NCI-H82 treated with DMSO at 0.1 percent for 48 hours (cell line): ENCODE measurements at regions not wholly inside any gene's neighbourhood (a gene's known extent, or its start where the extent isn't known, plus 50 kb on each side); places are given as distances from the start of the nearest gene placed in this dataset.
A peak's percentile ranks its signal among the peaks of the same experiment; 100 is the strongest.

Experiments used
- DNase-seq: peaks from one replicate; lab custom pipeline; 2025; ENCODE audit not compliant: unreplicated experiment; lab: John Stamatoyannopoulos, UW

DNA sequence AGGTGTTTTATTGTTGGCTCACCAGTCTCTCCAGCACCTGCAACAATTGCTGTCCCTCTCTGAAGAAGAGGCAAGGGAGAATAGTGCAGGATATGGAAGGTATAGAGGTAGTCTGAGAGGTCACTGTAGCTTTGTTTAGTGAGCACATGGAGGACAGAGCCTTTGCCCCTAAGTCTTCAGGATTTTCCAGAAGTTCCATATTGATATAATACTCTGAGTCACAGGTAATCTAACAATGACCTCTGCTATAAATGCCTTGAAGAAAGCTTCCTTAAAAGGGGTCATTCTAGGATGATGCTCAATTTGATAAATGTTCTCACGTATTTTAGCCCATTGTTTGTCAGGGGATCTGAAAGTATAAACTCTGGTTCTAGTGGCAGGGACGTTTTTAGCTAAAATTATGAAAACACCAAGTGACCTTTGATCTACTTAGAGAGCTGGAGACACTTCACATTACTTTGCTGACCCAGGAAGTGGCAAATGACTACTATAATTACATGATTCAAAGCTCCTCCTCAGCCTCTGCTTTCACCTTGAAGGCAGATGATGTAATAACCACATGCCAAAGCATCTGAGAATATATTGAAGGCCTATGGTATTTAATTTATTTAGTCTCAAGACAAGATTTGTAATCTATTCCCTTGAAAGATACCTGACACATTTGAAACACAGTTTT lies 366.9 kb upstream of the NUDT12 start:
- no peak for DNase-seq

DNA sequence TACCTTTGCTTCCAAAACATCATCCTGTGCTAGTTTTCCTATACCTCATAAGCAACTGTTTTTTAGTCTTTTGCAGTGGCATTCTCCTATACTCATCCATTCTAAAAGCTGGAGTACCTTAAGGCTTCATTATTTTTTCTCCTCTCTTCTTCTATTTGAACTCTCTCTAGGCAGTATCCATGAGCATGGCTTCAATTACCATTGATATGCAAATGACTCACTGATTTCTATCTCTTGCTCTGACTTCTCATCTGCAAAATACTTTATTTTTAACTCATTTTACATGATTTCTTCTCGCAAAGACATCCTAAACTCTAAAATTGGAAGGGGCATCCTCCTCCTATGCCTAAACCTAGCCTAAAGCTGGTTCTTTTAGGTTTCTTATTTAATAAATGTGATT lies 365.1 kb upstream of the NUDT12 start:
- no peak for DNase-seq

DNA sequence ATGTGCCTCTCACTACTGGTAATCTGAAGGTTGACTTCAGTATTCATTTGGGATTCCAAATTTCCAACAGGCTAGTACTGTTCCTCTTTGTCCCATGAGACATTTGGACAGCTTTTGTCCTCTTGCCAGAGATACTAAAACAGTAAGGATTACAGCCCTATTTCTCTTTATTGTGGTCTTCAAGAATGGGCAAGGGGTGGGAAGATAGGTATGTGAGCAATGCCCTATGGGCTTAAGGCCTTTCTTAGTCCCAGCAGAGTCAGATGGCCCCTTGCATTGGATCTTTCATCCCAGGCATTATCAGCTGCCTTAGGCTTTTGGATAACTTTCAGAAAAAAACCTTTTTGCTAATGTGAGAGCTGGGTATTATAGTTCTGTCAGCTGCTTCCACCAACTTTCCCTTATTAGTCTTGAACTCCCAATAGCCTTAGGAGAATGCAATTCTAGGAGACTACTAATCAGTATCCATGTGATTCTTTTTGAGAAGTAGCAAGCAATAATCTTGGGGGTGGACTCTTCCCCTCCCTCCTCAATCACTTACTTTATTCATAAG lies 361.1 kb upstream of the NUDT12 start:
- no peak for DNase-seq

DNA sequence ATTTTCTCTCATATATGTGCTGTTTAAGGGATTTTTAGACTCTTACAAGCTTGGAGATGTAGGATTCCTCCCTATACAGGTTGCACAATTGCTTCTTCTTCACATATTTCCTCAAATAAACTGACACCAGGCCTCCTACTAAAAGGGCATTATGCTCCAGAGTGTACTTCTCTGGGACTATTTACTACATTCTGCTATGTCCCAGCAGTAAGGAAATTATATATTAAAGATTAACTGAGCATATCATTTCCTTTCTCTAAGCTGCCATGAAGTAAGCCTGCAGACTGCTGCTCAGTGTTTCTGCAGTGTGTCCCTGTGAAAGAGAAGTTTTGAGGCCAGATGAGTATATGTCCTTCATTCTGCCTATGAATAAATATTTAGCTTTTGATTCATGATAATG lies 356.9 kb upstream of the NUDT12 start:
- DNase-seq: no peak

DNA sequence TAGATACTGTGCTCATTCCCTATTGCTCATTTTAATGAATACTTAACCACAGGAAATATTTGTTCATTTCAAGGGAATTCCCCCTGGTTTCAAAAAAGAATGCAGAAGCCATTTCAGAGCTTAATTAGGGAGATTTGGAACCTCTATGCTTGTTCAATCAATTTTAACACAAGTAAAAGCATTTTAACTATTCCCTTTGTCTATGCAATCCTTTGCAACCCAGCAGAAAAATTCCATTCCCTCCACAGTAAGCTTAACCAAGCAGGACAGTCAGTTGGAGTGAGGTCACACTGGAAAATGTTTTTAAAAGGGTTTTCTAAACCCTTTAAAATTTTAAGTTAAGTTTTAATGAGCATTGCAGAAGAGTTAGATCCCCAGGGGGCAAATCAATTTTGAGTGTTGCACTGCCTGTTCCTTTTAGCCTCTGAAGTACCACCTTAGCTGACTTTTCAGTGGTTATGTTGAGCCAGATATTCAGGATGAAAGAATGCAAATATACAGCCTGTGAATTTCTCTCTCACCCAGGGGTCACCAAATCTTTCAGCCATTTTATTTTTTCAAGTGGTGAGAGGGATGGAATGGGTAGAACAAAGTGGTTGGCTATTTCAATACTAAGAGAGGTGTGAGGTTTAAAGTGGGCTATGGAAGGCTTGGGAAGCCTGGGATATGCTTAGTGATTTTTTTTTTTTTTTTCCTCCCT lies 356.2 kb upstream of the NUDT12 start:
- no peak for DNase-seq

DNA sequence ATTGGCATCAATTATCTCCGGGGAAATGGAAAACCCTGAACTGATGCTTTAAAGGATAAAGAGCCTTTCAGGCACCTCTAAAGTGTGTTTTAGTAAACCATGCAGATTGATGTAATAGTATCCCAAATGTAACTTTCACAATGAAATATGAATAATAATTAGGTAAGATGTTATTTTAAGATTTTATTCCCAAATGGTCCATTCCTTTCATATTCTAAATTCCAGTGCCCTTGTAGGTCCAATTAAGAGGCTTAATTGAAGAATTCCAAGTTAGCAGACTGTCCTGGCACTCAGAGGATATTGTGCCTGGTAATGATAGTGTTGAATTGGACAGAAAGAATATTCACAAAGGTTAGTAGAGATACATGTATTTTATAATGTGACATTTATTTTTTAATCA lies 352.5 kb upstream of the NUDT12 start:
- DNase-seq: no peak

DNA sequence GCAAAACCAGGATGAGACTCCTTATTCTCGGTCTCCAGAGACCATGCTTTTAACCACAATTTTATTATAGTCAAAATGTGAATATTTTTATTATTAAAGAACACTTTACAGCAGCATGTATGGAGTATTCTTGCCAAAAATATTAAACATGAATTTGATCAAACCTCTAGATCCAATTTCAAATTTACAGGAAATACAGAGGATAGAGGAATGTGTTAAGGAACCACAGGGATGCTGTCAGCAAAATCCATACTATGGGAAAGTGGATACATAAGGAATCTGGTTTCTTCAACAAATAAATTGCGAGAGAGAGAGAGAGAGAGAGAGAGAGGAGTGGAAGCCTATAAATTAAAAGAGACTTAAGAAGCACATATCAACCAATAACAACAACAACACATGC lies 348.2 kb upstream of the NUDT12 start:
- DNase-seq: no peak

DNA sequence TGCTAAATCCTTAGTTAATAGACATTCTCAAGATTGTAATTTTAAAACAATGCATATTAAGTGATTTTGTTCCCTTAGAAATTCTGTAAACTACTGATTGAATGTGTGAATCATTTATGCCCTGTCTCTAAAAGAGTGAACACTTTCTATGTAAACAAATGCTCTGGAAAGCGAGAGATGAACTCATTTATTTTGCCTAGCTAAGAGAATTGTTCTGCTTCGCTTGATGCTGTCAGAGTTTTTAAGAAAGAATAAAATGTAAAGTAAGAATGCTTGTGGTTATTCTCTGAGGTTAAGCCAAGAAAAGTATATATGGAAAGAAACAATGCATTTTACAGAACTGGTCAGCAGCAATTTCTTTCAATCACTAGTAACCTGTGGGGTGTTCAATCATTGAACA lies 347.4 kb upstream of the NUDT12 start:
- DNase-seq: no peak

DNA sequence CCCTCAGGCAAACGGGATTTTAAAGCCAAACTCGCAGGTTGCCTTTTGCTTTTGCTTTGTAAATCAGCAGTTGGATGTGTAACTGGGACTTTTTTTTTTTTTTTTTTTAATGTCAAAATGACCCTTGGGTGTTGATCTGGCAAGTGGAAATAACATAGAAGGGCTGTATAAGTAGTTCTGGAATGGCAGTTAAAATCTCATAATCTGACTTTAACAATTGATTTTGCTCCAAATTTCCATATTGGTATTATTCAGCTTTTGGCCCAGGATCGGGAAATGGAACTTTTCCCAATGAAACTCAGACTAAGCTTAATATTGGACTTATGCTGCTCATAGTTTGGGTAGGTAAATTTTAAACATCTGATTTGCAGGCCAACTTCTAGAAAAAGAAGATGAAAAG lies 346.8 kb upstream of the NUDT12 start:
- no peak for DNase-seq

DNA sequence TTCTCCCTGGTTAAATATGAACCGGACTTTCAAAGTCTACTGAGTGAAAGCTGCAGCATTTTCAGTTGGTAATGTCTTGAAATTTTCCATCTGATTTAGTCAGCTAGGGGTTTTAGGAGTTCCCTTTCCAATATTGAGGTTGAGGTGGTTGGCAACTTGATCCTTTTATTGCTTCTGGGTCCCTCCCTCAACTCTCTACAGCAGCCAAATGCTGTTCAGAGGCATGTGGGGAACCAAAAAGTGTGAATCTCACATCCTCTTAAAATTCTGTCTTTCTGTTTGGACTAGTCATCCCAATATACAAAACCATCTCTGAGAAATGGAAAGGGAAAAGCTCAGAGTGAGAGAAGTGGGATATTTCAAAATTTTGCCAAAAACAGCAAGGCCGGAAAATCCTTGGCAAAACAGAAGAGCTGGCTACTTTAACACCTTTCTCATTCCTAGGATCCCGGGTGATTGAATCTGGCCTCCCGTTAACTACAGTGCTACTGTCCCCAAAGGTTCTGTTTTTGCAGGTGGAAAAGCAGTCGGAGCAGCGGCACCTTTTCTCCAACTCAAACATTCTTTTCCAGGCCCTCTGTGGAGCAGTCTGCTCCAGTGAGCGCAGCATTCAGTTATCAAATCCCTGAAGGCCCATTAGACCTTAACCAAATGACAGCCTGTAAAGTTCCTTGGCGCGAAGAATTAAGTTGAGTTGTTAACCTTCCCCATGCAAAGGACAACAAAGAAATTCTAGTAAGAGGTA lies 345.9 kb upstream of the NUDT12 start:
- DNase-seq: no peak

DNA sequence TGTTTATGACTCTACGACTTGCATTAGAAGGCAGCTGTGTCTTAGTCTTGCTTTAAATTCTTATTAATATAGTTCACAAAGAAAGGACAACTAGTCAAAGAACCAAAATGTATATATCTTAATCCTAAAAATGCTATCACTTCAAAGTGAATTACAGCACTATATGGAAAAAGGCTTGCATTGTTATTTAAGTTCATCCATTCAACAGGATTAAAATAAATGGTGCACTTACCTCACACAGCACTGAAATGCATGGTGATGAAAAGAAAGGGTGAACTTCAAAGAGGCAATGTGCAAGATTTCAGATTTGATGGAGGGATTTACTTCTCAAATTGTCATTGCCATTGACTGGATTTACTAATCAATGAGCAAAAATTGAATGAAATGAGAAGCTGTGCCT lies 344.4 kb upstream of the NUDT12 start:
- no peak for DNase-seq

DNA sequence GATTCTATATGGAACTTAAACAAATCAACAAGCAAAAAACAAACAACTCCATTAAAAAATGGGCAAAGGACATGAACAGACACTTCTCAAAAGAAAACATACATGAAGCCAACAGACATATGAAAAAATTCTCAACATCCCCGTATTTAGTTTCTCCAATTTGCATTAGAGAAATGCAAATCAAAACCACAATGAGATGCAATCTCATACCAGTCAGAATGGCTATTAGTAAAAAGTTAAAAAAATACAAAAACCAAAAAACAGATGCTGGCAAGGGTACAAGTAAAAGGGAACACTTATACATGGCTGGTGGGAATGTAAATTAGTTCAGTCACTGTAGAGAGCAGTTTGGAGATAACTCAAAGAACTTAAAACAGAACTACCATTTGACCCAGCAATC lies 342.1 kb upstream of the NUDT12 start:
- no peak for DNase-seq

DNA sequence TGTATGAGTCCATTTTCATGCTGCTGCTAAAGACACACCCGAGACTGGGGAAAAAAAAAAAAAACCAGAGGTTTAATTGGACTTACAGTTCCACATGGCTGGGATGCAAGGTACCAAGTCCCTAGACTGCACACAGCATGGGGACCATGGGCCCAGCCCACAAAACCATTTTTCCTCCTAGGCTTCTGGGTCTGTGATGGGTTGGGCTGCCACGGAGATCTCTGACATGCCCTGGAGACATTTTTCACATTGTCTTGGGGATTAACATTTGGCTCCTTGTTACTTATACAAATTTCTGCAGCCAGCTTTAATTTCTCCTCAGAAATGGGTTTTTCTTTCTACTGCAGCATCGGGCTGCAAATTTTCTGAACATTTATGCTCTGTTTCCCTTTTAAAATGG lies 340.3 kb upstream of the NUDT12 start:
- no peak for DNase-seq

DNA sequence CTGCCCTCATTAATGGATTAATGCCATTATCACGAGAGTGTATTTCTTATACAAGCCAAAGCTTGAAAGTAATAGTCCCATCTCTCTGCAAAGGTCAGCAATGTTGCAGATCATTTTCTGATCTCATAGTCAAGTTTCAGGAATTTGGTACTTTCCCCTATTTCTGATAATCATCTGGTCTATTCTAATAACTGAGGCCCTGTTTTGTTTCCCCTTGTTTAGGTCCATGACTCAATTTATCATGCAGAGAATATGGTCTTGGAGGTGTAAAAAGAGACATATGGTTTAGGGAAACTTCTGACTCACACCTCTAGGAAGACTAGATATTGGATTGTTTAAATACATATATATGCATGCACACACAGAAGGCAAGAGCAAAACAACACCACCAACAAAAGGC lies 339.3 kb upstream of the NUDT12 start:
- DNase-seq: no peak

DNA sequence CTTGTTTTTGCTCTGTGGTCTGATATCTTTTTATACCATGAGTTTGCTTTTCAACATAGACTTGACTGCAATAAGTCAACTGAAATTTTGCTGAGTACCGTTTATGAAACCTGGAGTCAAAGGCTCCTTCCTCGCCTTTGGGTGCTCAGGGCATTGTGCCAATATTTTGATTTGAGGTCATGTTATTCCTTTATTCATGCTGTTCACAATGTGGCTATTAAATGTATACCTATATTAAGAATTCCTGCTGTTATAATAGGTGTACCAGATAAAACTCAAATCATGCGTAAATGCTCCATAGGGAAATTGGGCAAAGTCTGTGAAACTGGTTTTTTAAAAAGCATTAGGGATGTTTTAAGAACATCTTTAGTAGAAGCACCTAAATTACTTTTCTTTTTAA lies 334.0 kb upstream of the NUDT12 start:
- DNase-seq: no peak

DNA sequence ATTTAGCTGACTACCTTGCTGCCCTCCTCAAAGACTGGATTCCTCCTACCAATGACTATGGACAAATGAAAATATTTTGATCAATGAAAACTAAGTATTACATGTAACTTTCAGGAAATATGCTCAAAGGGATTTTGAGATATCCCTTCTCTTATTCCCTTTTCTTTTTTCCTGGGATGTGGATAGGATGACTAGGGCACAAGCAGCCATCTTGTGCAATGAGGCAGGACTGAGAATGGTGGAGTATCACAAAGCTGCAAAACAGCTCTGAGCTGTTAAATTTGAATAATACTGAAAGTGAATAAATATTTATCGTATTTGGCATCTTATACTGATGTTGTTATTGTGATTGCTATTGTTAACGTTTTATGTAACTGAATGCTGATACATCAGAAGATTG lies 333.1 kb upstream of the NUDT12 start:
- DNase-seq: no peak

DNA sequence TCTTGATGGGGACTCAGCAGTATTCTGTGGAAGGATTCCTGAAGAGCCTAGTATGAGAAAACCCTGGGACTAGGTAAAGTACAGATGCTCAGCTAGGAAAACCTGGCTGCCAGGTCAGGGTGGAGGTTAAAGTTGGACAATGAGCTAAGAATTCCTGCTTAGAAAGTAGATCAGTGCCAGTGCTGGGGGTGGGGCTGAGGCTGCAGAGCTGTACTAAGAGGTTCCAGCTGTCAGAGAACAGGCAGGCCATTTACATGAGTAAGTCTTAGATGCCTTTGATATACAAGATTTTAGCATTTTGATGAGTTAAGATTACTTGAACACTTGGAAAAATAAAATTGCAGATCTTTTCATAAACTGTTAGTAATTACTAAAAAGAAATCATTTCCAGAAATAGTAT lies 332.3 kb upstream of the NUDT12 start:
- DNase-seq: peak; percentile 4

DNA sequence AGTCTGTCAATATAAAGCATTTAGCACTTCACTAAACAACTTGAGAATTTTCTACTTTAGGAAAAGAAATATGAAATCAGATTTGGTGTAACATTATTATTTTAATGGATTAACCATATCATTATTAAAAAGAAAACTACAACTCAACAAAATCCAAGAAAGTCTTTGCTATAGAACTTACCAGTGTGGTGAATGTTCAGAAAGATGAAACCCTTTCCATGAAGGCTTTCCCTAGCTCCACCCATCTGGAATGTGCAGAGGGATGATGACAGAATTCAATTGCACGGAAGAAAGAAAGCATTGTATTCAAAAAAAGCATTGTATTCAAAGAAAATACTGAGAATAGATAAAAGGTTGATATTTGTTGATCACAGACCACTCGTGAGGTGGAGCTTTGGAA lies 328.6 kb upstream of the NUDT12 start:
- DNase-seq: no peak

DNA sequence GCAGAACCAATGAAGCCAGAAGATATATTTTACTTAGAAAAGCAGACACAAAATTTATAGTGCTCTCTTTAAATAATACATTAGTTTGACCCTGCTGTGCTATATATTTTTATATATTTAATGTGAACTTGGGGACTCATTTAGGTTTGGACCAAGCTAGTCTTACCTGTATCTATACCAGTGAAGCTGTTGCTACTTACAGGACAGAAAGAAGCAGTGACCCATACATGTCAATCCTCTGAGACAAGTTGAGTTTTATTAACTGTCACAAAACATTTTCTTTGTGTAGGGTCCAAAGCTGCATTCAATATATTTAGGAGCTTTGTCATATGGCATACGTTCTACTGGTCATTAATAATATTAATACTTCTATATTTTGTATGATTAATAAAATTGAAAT lies 327.7 kb upstream of the NUDT12 start:
- DNase-seq: no peak

DNA sequence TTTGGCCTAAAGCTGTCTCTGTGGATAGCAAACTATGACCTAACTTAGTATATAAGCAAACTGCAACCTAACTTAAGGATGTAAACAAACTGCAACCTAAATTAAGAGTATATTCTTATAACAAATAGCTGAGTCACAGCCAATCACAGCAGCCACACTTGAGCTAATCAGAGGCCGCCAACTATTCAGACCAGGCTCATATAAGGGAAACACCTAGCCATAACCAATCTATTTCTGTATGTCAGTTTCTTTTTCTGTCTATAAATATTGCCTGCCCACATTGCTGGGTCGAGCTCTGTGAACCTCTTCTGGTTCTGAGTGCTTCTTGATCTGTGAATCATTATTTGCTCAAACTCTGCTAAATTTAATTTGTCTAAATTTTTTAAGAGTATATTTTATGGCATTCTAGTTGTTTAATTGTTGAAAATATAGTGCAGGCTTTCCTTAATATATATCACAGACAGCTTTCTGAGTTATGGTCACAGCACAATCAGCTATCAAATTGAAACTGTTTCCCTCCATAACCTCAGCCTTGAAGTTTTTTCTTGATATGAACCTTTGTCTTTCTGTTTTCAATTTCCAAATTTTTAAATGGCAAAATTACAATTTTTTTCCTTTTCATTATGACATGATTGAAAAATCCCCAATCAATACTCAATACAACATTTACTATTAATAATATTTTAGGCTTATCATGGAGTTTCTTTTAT lies 327.1 kb upstream of the NUDT12 start:
- DNase-seq: no peak

DNA sequence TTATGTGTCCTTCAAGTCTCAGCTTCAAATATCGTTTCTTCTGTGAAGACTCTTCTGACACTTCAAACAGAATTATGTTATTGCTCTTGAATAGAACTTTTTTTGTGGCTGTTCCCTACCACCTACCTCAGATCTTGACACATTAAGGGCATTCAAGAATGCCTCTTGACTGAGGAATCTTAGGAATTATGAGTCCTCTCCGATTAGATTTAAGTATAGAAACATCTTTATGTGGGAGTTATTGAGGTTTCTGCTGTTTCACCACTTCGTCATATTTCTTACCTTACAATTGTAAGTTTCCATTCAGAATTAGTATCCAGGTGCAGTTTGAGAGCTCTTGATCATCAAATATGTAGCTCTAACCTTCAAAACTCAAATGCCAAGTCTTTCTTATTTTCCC lies 324.2 kb upstream of the NUDT12 start:
- DNase-seq: no peak
